NOMO-1 treated with DMSO at 0.1 percent for 48 hours (cell line): ENCODE measurements at regions not wholly inside any gene's neighbourhood (a gene's known extent, or its start where the extent isn't known, plus 50 kb on each side); places are given as distances from the start of the nearest gene placed in this dataset.

Source experiments
- DNase-seq: peaks from one replicate; lab custom pipeline; 2025; ENCODE audit not compliant: unreplicated experiment; lab: John Stamatoyannopoulos, UW

DNA sequence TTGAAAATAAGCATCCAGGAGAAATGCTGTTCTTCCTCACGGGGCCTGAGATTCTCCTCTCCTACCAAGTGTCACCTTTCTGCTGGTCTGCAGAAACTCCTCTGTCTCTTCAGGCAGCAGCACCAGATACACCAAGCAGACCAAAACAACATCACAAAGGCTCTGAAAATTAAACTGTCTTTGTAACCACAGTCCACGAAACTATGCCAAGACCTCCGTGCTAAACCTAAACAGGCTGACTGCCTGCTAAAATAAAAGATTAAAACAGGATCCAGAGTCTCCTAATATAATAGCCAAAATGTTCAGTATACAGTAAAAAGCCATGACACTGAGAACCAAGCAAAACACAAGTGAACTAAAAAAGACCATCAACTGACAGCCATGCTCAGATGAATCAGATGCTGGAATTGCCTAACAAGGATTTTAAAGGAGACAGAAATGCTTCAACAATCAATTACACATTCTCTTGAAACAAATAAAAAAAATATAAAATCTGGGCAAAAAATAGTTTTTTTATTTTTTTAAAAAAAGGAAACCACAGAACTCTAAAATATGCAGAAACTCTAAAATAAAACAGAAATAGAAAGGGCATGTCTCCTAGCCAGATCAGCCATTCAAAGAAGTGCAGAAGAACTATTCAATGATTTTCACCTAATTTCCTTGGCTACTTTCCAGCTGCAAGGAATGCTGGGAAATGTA, 50.3 kb upstream of the TOX3 start:
- no peak for DNase-seq
